IMR-90 (cell line): ENCODE measurements at regions not wholly inside any gene's neighbourhood (a gene's known extent, or its start where the extent isn't known, plus 50 kb on each side); places are given as distances from the start of the nearest gene placed in this dataset.

ENCODE experiments used
- ATAC-seq: fragments of 200-7000 bp; cut with Tn5 transposase; 2 replicates; pipeline ENCODE4 v1.9.1; 2020; ENCODE audit warnings: low read depth, mild to moderate bottlenecking, moderate library complexity
- BruUV-seq: library from RNA; stranded (reverse); fragments of 400-500 nt; replicated peaks from 2 replicates; lab custom pipeline; 2021; lab: Mats Ljungman, UMichigan
- CTCF ChIA-PET: fragments of 300-600 bp; formaldehyde crosslinking; extraction: SDS; loops from one replicate; lab custom pipeline; 2021; ENCODE audit warnings: antibody characterized with exemption; lab: Yijun Ruan, JAX
- POLR2A ChIA-PET: fragments of 300-600 bp; sonication (Branson Sonifier 250); formaldehyde crosslinking; loops from one replicate; lab custom pipeline; 2022; ENCODE audit warnings: antibody characterized with exemption; ENCODE audit not compliant: unreplicated experiment; lab: Charles Lee
- DNase-seq: peaks from one replicate; pipeline ENCODE4 v3.0.0; 2013
- H2AFZ ChIP-seq: replicated peaks from 2 replicates; pipeline ENCODE3; 2013; ENCODE audit warnings: low read length, mild to moderate bottlenecking; ENCODE audit not compliant: poor library complexity
- H2AK5ac ChIP-seq: 2 replicates; pipeline ENCODE4 v1.6.1; 2013; ENCODE audit warnings: low read depth, low read length, inconsistent platforms
- H2AK9ac ChIP-seq: replicated peaks from 2 replicates; pipeline ENCODE3; 2013; ENCODE audit warnings: mild to moderate bottlenecking, low read depth, low read length, moderate library complexity; ENCODE audit not compliant: poor library complexity
- H2BK120ac ChIP-seq: 2 replicates; pipeline ENCODE4 v1.6.1; 2013; ENCODE audit warnings: low read depth, low read length, inconsistent platforms
- H2BK15ac ChIP-seq: 3 replicates; pipeline ENCODE4 v1.6.1; 2013; ENCODE audit warnings: low read depth, low read length, inconsistent platforms
- H2BK20ac ChIP-seq: 2 replicates; pipeline ENCODE4 v1.6.1; 2013; ENCODE audit warnings: low read depth, mild to moderate bottlenecking, inconsistent platforms, low read length, moderate library complexity
- H2BK5ac ChIP-seq: 2 replicates; pipeline ENCODE4 v1.6.1; 2013; ENCODE audit warnings: mild to moderate bottlenecking, low read depth, low read length, inconsistent platforms; ENCODE audit not compliant: poor library complexity, severe bottlenecking
- H3K14ac ChIP-seq: replicated peaks from 2 replicates; pipeline ENCODE4 v1.6.1; 2013; ENCODE audit warnings: low read depth, low read length, inconsistent platforms
- H3K18ac ChIP-seq: 2 replicates; pipeline ENCODE4 v1.6.1; 2013; ENCODE audit warnings: low read depth, low read length, control low read depth
- H3K23ac ChIP-seq: 2 replicates; pipeline ENCODE4 v1.6.1; 2013; ENCODE audit warnings: low read depth, low read length, inconsistent platforms
- H3K27ac ChIP-seq: 2 replicates; pipeline ENCODE4 v1.5.1; 2013; ENCODE audit warnings: mild to moderate bottlenecking, control low read depth, low read length; ENCODE audit not compliant: insufficient read depth
- H3K27me3 ChIP-seq: 2 replicates; pipeline ENCODE4 v1.6.1; 2013; ENCODE audit warnings: low read length; ENCODE audit not compliant: control insufficient read depth, insufficient read depth
- H3K36me3 ChIP-seq: 2 replicates; pipeline ENCODE4 v1.6.1; 2013; ENCODE audit warnings: low read length, mixed read lengths; ENCODE audit not compliant: control insufficient read depth, insufficient read depth
- H3K4ac ChIP-seq: 2 replicates; pipeline ENCODE4 v1.6.1; 2013; ENCODE audit warnings: low read depth, low read length, inconsistent platforms
- H3K4me1 ChIP-seq: 2 replicates; pipeline ENCODE4 v1.6.1; 2013; ENCODE audit warnings: low read length, mixed read lengths; ENCODE audit not compliant: control insufficient read depth, insufficient read depth
- H3K4me2 ChIP-seq: 2 replicates; pipeline ENCODE4 v1.6.1; 2013; ENCODE audit warnings: low read depth, mild to moderate bottlenecking, control low read depth, low read length, moderate library complexity
- H3K4me3 ChIP-seq: 2 replicates; pipeline ENCODE4 v1.5.1; 2013; ENCODE audit warnings: low read depth, mild to moderate bottlenecking, control low read depth, low read length, moderate library complexity; ENCODE audit not compliant: insufficient read depth
- H3K56ac ChIP-seq: 2 replicates; pipeline ENCODE4 v1.6.1; 2013; ENCODE audit warnings: low read length, inconsistent platforms; ENCODE audit not compliant: insufficient read depth; ENCODE audit errors: extremely low read depth
- H3K79me1 ChIP-seq, 2 experiments: 2 replicates each; pipeline ENCODE4 v1.6.1; 2013; ENCODE audit warnings: low read length in 2 of 2, inconsistent platforms in 1 of 2, low read depth in 1 of 2
- H3K9ac ChIP-seq: 2 replicates; pipeline ENCODE4 v1.6.1; 2013; ENCODE audit warnings: low read depth, low read length, control low read depth
- H3K9me1 ChIP-seq: 2 replicates; pipeline ENCODE4 v1.6.1; 2013; ENCODE audit warnings: low read length, inconsistent platforms; ENCODE audit not compliant: insufficient read depth
- H3K9me3 ChIP-seq: 2 replicates; pipeline ENCODE4 v1.6.1; 2013; ENCODE audit warnings: low read length; ENCODE audit not compliant: control insufficient read depth, insufficient read depth
- H4K20me1 ChIP-seq: 2 replicates; pipeline ENCODE4 v1.6.1; 2013; ENCODE audit warnings: low read length, inconsistent platforms; ENCODE audit not compliant: insufficient read depth
- H4K5ac ChIP-seq: 2 replicates; pipeline ENCODE4 v1.6.1; 2013; ENCODE audit warnings: mild to moderate bottlenecking, low read depth, low read length, control low read depth
- H4K8ac ChIP-seq, 2 experiments: 2 replicates each; pipeline ENCODE4 v1.6.1; 2013; ENCODE audit warnings: low read depth in 2 of 2, low read length in 2 of 2, control low read depth in 1 of 2, inconsistent platforms in 1 of 2
- H4K91ac ChIP-seq: 2 replicates; pipeline ENCODE4 v1.6.1; 2013; ENCODE audit warnings: low read depth, low read length, inconsistent platforms; ENCODE audit not compliant: insufficient read depth
- CEBPB ChIP-seq: IDR thresholded peaks from 2 replicates; pipeline ENCODE4 v1.6.1; 2012; ENCODE audit warnings: low read depth, low read length, improper control_type of control experiment
- CHD1 ChIP-seq: IDR thresholded peaks from 2 replicates; pipeline ENCODE4 v1.6.1; 2012; ENCODE audit warnings: low read depth, low read length, improper control_type of control experiment
- CTCF ChIP-seq: conservative IDR thresholded peaks from 2 replicates; pipeline ENCODE4 v1.5.1; 2012; ENCODE audit warnings: mild to moderate bottlenecking, low read depth, low read length, improper control_type of control experiment
- FOS ChIP-seq: fragments of 150-350 bp; IDR thresholded peaks from 2 replicates; pipeline ENCODE4 v1.6.1; 2016; ENCODE audit warnings: low read depth, low read length
- MAFK ChIP-seq: IDR thresholded peaks from 2 replicates; pipeline ENCODE4 v1.6.1; 2012; ENCODE audit warnings: low read depth, low read length, improper control_type of control experiment
- MAZ ChIP-seq: IDR thresholded peaks from 2 replicates; pipeline ENCODE4 v1.6.1; 2012; ENCODE audit warnings: low read depth, mild to moderate bottlenecking, low read length, improper control_type of control experiment, moderate library complexity, borderline replicate concordance
- MXI1 ChIP-seq: IDR thresholded peaks from 2 replicates; pipeline ENCODE4 v1.6.1; 2012; ENCODE audit warnings: low read depth, mild to moderate bottlenecking, low read length, moderate library complexity, borderline replicate concordance
- NFE2L2 ChIP-seq: fragments of 150-350 bp; IDR thresholded peaks from 2 replicates; pipeline ENCODE4 v1.6.1; 2016; ENCODE audit warnings: low read depth, mild to moderate bottlenecking, low read length
- POLR2A ChIP-seq: IDR thresholded peaks from 2 replicates; pipeline ENCODE4 v1.6.1; 2012; ENCODE audit warnings: mild to moderate bottlenecking, low read depth, low read length
- SMC3 ChIP-seq: fragments of 150-350 bp; IDR thresholded peaks from 2 replicates; pipeline ENCODE4 v1.6.1; 2016; ENCODE audit warnings: low read depth, mild to moderate bottlenecking, antibody characterized with exemption, low read length, moderate library complexity
- USF2 ChIP-seq: fragments of 150-350 bp; IDR thresholded peaks from 2 replicates; pipeline ENCODE4 v1.6.1; 2017; ENCODE audit warnings: mild to moderate bottlenecking, antibody characterized with exemption, low read length, low read depth
- WGBS, 2 experiments: methylation state at CpG; one replicate each; pipeline versions ENCODE4 v1.1.5 to v1.1.7; 2013; ENCODE audit warnings: missing lambda C conversion rate in 2 of 2; ENCODE audit not compliant: insufficient read length in 1 of 2; ENCODE audit errors: extremely low coverage in 2 of 2; 5-methylcytosine and 5-hydroxymethylcytosine counted together
- dilution Hi-C: fragments of 300-500 bp; cut with HindIII; formaldehyde crosslinking; loops from one replicate; pipeline ENCODE4 v1.14.3; 2018; ENCODE audit warnings: low sequenced_read_pairs; ENCODE audit not compliant: unreplicated experiment
- in situ Hi-C: fragments of 300-500 bp; cut with MboI; formaldehyde crosslinking; loops from 3 replicates; pipeline ENCODE4 v1.14.3; 2019; ENCODE audit warnings: low sequenced_read_pairs, inconsistent platforms, mixed read lengths
- intact Hi-C: fragments of 100-400 bp; cut with micrococcal nuclease; formaldehyde crosslinking; loops from 2 replicates; pipeline ENCODE4 v1.10.0; 2022

- intact Hi-C loops: no loop called here
- Histone ChIP-seq H3K36me3 (no peaks in the 10 kb centered on the region), H4K5ac (no peak overlapping the region), H3K14ac (no peak overlapping the region), H3K9ac (no peak overlapping the region), H3K27ac (no peak overlapping the region), H2AFZ (no peak overlapping the region), H4K8ac (no peak overlapping the region), H3K27me3 (no peaks in the 10 kb centered on the region), H3K4me2 (no peak overlapping the region), H2BK5ac (no peak overlapping the region), H3K9me1 (no peaks in the 10 kb centered on the region), H3K4ac (no peak overlapping the region), H3K79me1 (no peaks in the 10 kb centered on the region), H2AK5ac (no peak overlapping the region), H3K56ac (no peak overlapping the region), H2AK9ac (no peak overlapping the region), H2BK15ac (no peak overlapping the region), H3K18ac (no peak overlapping the region), H3K9me3 (no peaks in the 10 kb centered on the region), H4K91ac (no peak overlapping the region), H4K20me1 (no peaks in the 10 kb centered on the region), H2BK120ac (no peak overlapping the region), H3K4me1 (no peaks in the 10 kb centered on the region), H3K23ac (no peak overlapping the region), H3K4me3 (no peak overlapping the region), H2BK20ac (no peak overlapping the region)
- DNase-seq (no peak), ATAC-seq (no peak)
- dilution Hi-C loops: no loop called here
- no peak for TF ChIP-seq POLR2A
- TF ChIP-seq NFE2L2: peak; percentile 25; the same call in 1 of the 2 replicates
- no peak for TF ChIP-seq MXI1
- TF ChIP-seq MAFK: peak; percentile 68
- no peak for TF ChIP-seq CHD1
- no peak for TF ChIP-seq MAZ
- TF ChIP-seq SMC3: no peak
- no peak for TF ChIP-seq FOS
- TF ChIP-seq USF2: no peak
- no peak for TF ChIP-seq CTCF
- TF ChIP-seq CEBPB: no peak
- WGBS, 2 experiments: no CpG with 5 or more reads among the region's 1 CpG
- POLR2A ChIA-PET: no interaction called here
- in situ Hi-C loops: no loop called here
- CTCF ChIA-PET: no interaction called here
- BruUV-seq: no TSS peak
Observed at GRCh38 chr2:82823892-82824291, 1635.2 kb downstream of the SUCLG1 start.
